MM.1S (cell line): ENCODE measurements at regions not wholly inside any gene's neighbourhood (a gene's known extent, or its start where the extent isn't known, plus 50 kb on each side); places are given as distances from the start of the nearest gene placed in this dataset.

Source experiments
- DNase-seq: peaks from one replicate; pipeline ENCODE4 v3.0.0-alpha.2; 2015
- H2AFZ ChIP-seq: fragments of 300-600 bp; sonication (generic); 2 replicates; pipeline ENCODE4 v1.6.0; 2016; ENCODE audit warnings: antibody characterized with exemption, low read length
- H3F3A ChIP-seq: fragments of 300-600 bp; sonication (generic); 2 replicates; pipeline ENCODE4 v1.6.1; 2016; ENCODE audit warnings: mild to moderate bottlenecking, antibody characterized with exemption, low read length, moderate library complexity, mixed read lengths; ENCODE audit not compliant: insufficient read depth
- H3K27ac ChIP-seq: fragments of 300-600 bp; sonication (generic); 2 replicates; pipeline ENCODE4 v1.5.1; 2016; ENCODE audit warnings: mild to moderate bottlenecking, low read length
- H3K27me3 ChIP-seq: fragments of 300-600 bp; sonication (generic); replicated peaks from 2 replicates; pipeline ENCODE4 v1.6.0; 2016; ENCODE audit warnings: low read length; ENCODE audit not compliant: insufficient read depth
- H3K36me3 ChIP-seq: fragments of 300-600 bp; sonication (generic); replicated peaks from 2 replicates; pipeline ENCODE4 v1.6.1; 2016; ENCODE audit warnings: mild to moderate bottlenecking, low read length, mixed read lengths; ENCODE audit not compliant: insufficient read depth
- H3K4me1 ChIP-seq: fragments of 300-600 bp; sonication (generic); 2 replicates; pipeline ENCODE4 v1.6.1; 2016; ENCODE audit warnings: low read length, mixed read lengths
- H3K4me2 ChIP-seq: fragments of 300-600 bp; sonication (generic); 2 replicates; pipeline ENCODE4 v1.6.0; 2016; ENCODE audit warnings: low read depth, low read length
- H3K4me3 ChIP-seq: fragments of 300-600 bp; sonication (generic); 2 replicates; pipeline ENCODE4 v1.5.1; 2016; ENCODE audit warnings: low read length, mixed read lengths
- H3K79me2 ChIP-seq: fragments of 300-600 bp; sonication (generic); 2 replicates; pipeline ENCODE4 v1.6.1; 2016; ENCODE audit warnings: mixed run types, low read length, mixed read lengths
- H3K9ac ChIP-seq: fragments of 300-600 bp; sonication (generic); 2 replicates; pipeline ENCODE4 v1.6.1; 2016; ENCODE audit warnings: low read length, mixed read lengths
- H3K9me2 ChIP-seq: fragments of 300-600 bp; sonication (generic); replicated peaks from 2 replicates; pipeline ENCODE4 v1.6.1; 2016; ENCODE audit warnings: mild to moderate bottlenecking, low read length, mixed read lengths; ENCODE audit not compliant: insufficient read depth
- H3K9me3 ChIP-seq: fragments of 300-600 bp; sonication (generic); replicated peaks from 2 replicates; pipeline ENCODE4 v1.6.1; 2016; ENCODE audit warnings: mild to moderate bottlenecking, low read length, mixed read lengths; ENCODE audit not compliant: insufficient read depth
- H4K20me1 ChIP-seq: fragments of 300-600 bp; sonication (generic); 2 replicates; pipeline ENCODE4 v1.6.1; 2016; ENCODE audit warnings: mild to moderate bottlenecking, low read length, moderate library complexity, mixed read lengths; ENCODE audit not compliant: insufficient read depth
- EZH2 ChIP-seq: fragments of 300-600 bp; sonication (generic); optimal IDR thresholded peaks from 2 replicates; pipeline ENCODE3; 2017; ENCODE audit warnings: low read depth, mild to moderate bottlenecking, antibody characterized with exemption, low read length, mixed read lengths
- EZH2phosphoT487 ChIP-seq: fragments of 300-600 bp; sonication (generic); IDR thresholded peaks from 2 replicates; pipeline ENCODE4 v1.6.1; 2018; ENCODE audit warnings: antibody characterized with exemption, low read length
- TF ChIP-seq, protein P1 (sequence below): fragments of 300-600 bp; sonication (generic); IDR thresholded peaks from 2 replicates; pipeline ENCODE4 v1.5.1; 2016; ENCODE audit warnings: antibody characterized with exemption, low read length, mixed read lengths

DNA sequence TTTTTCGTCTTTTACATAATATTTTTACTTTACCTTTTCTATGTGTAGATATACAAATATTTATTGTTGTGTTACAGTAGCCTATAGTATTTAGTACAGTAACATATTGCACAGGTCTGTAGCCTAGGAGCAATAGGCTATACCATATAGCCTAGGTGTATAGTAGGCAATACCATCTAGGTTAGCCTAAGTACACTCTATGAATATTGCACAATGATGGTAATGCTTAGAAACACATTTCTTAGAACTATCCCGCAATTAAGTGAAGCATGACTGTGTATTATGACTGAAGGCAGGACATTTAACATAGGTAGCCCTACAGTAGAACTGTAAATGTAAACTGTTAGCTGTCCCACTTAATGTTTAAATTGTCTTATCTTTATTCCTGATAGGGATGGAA lies 964.3 kb downstream of the SLITRK1 start:
- Histone ChIP-seq H3K4me3 (no peak overlapping the region), H3K9me3 (no peaks in the 10 kb centered on the region), H3K9ac (no peak overlapping the region), H3K27me3 (no peaks in the 10 kb centered on the region), H3K79me2 (no peaks in the 10 kb centered on the region), H3K4me1 (no peaks in the 10 kb centered on the region), H3K36me3 (no peaks in the 10 kb centered on the region), H4K20me1 (no peaks in the 10 kb centered on the region), H3K9me2 (no peaks in the 10 kb centered on the region), H3F3A (no peaks in the 10 kb centered on the region), H2AFZ (no peak overlapping the region), H3K27ac (no peak overlapping the region), H3K4me2 (no peak overlapping the region)
- TF ChIP-seq EZH2phosphoT487 (no peak), EZH2 (no peak)
- TF ChIP-seq, protein P1, sequence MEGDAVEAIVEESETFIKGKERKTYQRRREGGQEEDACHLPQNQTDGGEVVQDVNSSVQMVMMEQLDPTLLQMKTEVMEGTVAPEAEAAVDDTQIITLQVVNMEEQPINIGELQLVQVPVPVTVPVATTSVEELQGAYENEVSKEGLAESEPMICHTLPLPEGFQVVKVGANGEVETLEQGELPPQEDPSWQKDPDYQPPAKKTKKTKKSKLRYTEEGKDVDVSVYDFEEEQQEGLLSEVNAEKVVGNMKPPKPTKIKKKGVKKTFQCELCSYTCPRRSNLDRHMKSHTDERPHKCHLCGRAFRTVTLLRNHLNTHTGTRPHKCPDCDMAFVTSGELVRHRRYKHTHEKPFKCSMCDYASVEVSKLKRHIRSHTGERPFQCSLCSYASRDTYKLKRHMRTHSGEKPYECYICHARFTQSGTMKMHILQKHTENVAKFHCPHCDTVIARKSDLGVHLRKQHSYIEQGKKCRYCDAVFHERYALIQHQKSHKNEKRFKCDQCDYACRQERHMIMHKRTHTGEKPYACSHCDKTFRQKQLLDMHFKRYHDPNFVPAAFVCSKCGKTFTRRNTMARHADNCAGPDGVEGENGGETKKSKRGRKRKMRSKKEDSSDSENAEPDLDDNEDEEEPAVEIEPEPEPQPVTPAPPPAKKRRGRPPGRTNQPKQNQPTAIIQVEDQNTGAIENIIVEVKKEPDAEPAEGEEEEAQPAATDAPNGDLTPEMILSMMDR = no peak
- no peak for DNase-seq

DNA sequence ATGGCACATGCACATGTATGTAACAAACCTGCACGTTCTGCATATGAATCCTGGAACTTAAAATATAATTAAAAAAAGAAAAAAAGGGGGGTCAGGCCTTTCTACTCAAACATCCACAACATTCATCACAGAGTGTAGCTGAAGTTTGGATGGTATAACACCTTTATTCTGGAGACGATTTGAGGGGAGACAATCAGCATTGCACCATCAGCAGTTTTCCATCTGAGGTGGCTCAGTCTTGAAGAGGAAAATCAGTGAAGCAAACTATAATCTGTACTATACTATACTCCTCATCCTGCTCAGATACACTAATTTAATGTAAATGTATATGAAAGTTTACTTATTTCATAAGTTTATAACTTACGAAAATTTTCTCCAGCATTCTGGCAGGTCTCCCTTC lies 969.7 kb downstream of the SLITRK1 start:
- TF ChIP-seq EZH2phosphoT487 = no peak
- TF ChIP-seq, protein P1 = no peak
- TF ChIP-seq EZH2 = no peak
- Histone ChIP-seq H3K9me3 (no peaks in the 10 kb centered on the region), H3K4me3 (no peak overlapping the region), H3K9ac (no peak overlapping the region), H3K36me3 (no peaks in the 10 kb centered on the region), H3K4me2 (no peak overlapping the region), H3K27me3 (no peaks in the 10 kb centered on the region), H4K20me1 (no peaks in the 10 kb centered on the region), H3K79me2 (no peaks in the 10 kb centered on the region), H2AFZ (no peak overlapping the region), H3K9me2 (no peaks in the 10 kb centered on the region), H3K27ac (no peak overlapping the region), H3F3A (no peaks in the 10 kb centered on the region), H3K4me1 (no peaks in the 10 kb centered on the region)
- DNase-seq = no peak

DNA sequence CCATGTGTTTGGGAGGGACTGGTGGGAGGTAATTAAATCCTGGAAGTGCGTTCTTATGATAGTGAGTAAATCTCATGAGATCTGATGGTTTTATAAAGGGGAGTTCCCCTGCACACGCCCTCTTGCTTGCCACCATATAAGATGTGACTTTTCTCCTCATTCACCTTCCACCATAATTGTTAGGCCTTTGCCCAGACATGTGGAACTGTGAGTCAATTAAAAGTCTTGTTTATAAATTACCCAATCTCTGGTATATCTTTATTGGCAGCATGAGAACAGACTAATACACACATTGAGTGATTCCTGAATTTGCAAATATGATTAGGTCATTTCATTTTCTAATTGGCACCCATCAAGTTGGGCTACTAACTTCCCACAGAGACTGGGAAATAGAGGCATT lies 977.2 kb downstream of the SLITRK1 start:
- no peaks in the 10 kb centered on the region for H3K36me3 ChIP-seq
- H3K4me2 ChIP-seq = no peak overlapping the region
- H3F3A ChIP-seq = no peaks in the 10 kb centered on the region
- TF ChIP-seq EZH2phosphoT487 (no peak), EZH2 (no peak)
- TF ChIP-seq, protein P1 = no peak
- H2AFZ ChIP-seq = no peak overlapping the region
- H4K20me1 ChIP-seq = no peaks in the 10 kb centered on the region
- no peak for DNase-seq
- H3K9ac ChIP-seq = no peak overlapping the region
- no peaks in the 10 kb centered on the region for H3K79me2 ChIP-seq
- H3K9me2 ChIP-seq = no peaks in the 10 kb centered on the region
- H3K27ac ChIP-seq = no peak overlapping the region
- no peaks in the 10 kb centered on the region for H3K27me3 ChIP-seq
- H3K4me3 ChIP-seq = no peak overlapping the region
- no peaks in the 10 kb centered on the region for H3K4me1 ChIP-seq
- no peaks in the 10 kb centered on the region for H3K9me3 ChIP-seq
